ENCODE measurements at regions not wholly inside any gene's neighbourhood (a gene's known extent, or its start where the extent isn't known, plus 50 kb on each side); places are given as distances from the start of the nearest gene placed in this dataset.
A peak's percentile ranks its signal among the peaks of the same experiment; 100 is the strongest.
"Not testable (repeated sequence)": the region's sequence is repeated elsewhere in the genome, so short reads cannot be mapped to it uniquely, and the experiment has no call there.

DNA sequence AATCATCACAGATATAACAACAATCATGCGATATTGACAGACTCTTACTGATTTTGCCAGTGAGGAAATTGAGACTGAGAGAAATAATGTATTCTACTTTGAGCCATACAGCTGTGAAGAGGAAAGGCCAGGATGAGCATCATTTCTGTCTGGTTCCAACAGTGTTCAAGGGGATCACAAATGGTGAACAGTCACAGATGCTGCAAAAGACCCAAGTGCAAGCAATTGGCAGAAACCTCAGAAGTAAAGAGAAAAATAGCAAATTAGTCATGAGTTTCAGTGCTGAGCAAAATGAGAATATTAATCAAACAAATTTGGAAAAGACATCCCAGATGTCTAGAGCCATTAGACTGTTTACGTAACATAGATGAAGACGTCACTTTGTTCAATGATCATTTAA lies 114.1 kb downstream of the RAB38 start:
- DNase-seq (ENCODE audit: low spot score) = no peak

GRCh38 chr11:88059326-88059725 lies 115.9 kb downstream of the RAB38 start:
- DNase-seq (ENCODE audit: low spot score) = no peak

- DNase-seq (ENCODE audit: low spot score) = no peak
These were observed 123.8 kb downstream of the RAB38 start for GRCh38 chr11:88051396-88051795.

DNA sequence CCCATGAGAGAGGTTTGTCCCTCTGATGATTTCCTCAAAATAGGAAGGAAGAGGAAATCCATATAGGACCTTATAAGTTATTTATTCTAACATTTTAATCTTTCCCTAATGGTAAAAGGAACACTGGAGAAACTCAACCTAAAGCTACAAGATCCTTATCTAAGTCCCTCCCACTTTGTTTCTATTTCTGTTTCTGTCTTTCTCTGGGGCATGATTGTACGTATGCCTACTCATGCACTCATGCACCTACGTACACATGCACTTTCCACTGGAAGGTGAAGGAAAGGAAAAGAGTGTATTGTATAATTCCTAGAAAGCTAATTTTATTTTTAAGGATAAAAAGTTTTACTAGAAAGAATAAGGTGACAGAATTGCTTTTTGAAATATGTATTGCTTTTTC lies 125.0 kb downstream of the RAB38 start:
- no peak for DNase-seq (ENCODE audit: low spot score)

GRCh38 chr11:88045288-88045687 lies 130.0 kb downstream of the RAB38 start:
- not testable (repeated sequence) for DNase-seq (ENCODE audit: low spot score)

DNA sequence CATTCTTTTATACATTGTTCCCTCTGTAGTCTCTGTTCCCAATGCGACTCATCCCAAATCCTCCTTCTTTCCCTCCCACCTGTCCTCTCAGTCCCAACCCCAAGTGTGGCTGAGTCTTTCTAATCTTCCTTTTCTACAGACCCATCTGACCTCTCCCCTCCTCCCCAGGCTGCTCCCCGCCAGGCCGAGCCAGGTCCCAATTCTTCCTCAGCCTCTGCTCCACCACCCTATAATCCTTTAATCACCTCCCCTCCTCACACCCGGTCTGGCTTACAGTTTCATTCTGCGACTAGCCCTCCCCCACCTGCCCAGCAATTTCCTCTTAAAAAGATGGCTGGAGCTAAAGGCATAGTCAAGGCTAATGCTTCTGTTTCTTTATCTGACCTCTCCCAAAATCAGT lies 130.6 kb downstream of the RAB38 start:
- DNase-seq (ENCODE audit: low spot score) = not testable (repeated sequence)

- DNase-seq (ENCODE audit: low spot score) = no peak
These were observed 132.1 kb downstream of the RAB38 start for GRCh38 chr11:88043149-88043548.

GRCh38 chr11:88042647-88043046 lies 132.6 kb downstream of the RAB38 start:
- no peak for DNase-seq (ENCODE audit: low spot score)

DNA sequence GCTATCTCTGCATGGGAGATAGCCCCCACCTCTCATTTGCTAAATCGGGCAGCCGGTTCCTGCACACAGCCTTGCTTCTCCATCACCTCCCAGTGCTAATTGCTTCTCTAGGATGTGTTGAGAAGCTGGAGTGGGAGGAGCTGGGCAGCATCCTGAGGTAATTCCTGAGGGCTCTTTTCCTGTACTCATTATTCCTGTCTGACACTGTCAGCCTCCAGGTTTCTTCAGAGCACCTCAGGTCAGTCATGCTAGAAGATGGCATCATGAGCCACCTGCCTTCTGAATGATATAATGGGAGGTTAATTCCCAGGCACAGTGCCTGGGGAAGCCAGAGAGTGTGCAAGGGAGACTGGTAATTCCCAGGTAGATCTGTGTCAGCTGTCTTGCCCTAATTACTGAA lies 133.0 kb downstream of the RAB38 start:
- DNase-seq (ENCODE audit: low spot score) = no peak

DNA sequence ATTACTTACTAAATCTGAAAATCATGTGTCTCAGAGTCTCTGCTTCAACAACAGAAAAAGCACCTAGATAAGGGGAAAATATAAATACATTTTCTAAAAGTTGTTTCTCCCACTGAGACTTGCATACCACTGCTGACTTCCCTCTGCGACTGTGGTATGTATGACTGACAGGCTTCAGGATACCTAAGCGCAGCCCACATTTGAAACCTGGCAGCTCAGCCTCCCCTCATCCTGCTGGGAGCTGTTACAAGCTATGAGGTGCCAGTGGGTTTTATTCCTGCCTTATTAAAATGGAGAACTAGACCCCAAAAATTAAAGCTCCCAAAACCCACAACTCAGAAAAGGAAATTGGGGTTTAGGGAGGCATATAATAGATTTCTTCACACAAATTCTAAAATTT lies 133.6 kb downstream of the RAB38 start:
- no peak for DNase-seq (ENCODE audit: low spot score)

DNA sequence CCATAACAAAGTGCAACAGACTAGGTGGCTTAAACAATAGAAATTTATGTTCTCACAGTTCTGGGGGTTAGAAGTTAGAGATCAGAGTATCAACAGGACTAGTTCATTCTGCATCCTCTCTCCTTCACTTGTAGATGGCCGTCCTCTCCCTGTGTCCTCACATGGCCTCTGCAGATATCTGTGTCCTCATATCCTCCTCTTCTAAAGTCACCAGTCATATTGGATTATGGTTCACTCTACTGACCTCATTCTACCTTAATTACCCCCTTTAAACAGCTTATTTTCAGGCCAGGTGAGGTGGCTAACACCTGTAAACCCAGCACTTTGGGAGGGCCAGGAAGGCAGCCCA lies 135.1 kb downstream of the RAB38 start:
- DNase-seq (ENCODE audit: low spot score) = no peak

DNA sequence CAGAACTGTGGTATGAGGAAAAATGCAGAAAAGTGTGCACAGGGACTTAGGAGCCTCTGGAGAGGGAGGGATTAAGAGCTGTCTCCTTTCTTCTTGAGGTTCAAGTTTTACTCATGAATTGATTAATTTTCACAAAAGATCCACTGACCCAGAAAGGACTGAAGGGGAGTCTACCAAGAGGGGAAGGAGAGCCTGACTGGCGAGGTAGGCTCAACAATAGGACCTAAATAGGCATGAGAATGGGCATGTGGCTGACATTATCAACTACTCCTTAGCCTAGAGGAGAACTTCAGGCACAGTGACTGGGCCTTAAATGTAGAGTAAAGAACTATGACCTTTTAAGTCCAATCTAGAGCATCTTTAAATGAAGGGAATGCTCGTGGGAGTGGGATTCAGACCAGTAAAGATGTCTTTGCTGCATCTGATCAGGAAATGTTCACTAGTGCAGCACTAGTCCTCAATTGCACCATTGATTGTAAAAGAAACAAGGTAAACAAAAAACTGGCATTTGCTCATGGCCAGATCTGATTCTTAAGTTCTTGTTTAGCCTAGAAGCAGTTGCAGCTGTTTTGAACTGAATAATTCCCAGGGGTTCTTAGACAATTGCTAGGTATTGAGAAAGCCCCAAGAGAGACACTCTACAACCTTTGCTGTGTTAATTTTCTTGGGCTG lies 135.6 kb downstream of the RAB38 start:
- no peak for DNase-seq (ENCODE audit: low spot score)

DNA sequence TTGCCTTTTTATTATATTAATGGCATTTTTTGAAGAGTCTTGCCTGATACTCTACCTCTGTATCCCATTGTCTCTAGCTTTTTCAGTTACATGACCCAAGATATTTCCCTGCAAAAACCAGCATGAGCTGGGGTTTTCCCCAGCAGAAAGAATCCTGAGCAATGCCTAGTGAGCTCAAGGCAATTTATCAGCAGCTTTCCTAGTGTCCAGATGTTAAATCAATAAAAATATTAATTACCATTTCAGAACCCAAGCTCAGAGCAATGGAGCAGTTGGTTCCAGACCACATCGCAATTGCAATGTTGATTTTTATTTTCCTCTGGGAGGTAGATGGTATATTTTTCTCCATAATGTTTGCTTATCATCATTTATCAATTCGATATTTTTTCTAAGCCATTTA lies 137.2 kb downstream of the RAB38 start:
- no peak for DNase-seq (ENCODE audit: low spot score)

DNA sequence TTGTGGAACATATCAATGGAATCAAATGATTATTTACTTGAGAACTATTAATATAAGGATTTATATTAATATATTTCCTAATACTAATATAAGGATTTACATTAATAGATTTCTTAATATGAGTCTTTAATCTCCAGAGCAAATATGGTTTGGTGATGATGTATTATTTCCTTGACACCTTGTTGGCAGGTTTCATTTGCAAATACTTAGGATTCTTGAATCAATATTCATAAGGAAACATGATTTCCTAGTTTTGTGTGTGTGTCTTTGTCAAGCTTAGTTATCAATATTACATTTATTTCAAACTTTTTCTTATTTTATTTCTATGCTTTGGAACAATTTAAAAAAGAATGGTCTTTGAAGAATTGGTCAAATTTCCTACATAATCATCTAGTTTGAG lies 138.5 kb downstream of the RAB38 start:
- DNase-seq (ENCODE audit: low spot score) = no peak

DNA sequence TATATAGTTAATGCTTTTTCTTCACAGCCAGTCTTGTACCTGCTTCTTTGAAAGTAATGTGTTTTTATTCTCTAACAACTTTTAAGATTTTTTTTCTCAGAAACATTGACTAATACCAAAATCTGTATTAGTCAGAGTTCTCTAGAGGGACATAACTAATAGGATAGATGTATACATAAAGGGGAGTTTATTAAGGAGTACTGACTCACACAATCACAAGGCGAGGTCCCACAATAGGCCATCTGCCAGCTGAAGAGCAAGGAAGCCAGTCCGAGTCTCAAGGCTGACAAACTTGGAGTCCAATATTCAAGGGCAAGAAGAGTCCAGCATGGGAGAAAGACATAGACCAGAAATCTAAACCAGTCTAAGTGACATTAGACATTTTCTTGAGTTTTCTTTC lies 140.0 kb downstream of the RAB38 start:
- no peak for DNase-seq (ENCODE audit: low spot score)

DNA sequence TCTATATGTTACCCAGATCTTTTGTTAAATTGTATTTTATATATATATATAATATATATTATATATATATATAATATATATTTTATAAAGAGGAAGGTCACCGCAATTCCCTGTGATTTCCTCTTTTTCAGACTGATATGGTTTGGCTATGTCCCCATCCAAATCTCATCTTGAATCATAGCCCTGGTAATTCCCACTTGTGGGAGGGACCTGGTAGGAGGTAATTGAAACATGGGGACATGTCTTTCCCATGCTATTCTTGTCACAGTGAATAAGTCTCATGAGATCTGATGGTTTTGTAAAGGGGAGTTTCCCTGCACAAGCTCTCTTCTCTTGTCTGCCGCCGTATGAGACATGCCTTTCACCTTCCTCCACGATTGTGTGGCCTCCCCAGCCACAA lies 157.6 kb downstream of the RAB38 start:
- no peak for DNase-seq (ENCODE audit: low spot score)

GRCh38 chr11:88016392-88017170 lies 158.7 kb downstream of the RAB38 start:
- peak; percentile 77 for DNase-seq (ENCODE audit: low spot score)

DNA sequence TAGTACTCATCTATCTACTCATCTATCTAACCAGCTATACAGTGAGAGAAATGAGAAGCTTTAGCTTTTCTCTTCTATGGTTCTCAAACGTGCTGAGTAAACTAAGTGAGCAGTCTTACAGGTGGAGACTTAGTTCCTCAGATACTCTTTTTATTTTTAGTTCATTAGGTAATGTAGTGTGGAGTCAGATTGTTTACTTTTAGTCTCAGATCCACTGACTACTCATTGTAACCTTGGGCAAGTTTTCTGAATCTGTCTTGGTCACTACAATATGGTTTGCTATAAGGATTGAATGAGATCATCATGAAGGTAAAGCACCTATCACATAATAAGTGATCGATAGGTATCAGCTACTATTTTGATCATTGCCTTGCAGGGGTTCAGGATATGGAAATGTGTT lies 160.1 kb downstream of the RAB38 start:
- DNase-seq (ENCODE audit: low spot score) = no peak

GRCh38 chr11:88013508-88014065 lies 161.7 kb downstream of the RAB38 start:
- DNase-seq (ENCODE audit: low spot score) = no peak

DNA sequence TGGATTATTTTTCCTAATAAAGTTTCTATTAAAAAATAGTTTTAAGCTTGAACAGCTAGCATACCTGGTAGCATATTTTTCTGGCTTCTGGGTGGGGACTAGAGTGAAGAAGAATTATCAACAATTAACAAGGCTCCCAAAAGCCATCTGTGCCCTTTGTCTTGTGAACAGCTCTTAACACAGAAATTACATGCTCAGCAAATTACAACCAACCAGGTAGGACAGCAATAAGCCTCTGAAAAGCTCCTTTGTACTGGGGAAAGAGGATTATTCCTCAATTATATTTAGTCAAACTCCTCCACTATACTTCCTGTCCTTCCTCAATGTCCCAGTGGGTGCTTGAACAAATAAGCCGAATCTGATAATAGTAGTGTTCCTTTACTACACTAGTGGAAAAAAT lies 162.8 kb downstream of the RAB38 start:
- no peak for DNase-seq (ENCODE audit: low spot score)

- DNase-seq (ENCODE audit: low spot score) = no peak
These were observed 199.2 kb downstream of the RAB38 start for GRCh38 chr11:87976009-87976408.

GRCh38 chr11:87974797-87975196 lies 200.4 kb downstream of the RAB38 start:
- no peak for DNase-seq (ENCODE audit: low spot score)

DNA sequence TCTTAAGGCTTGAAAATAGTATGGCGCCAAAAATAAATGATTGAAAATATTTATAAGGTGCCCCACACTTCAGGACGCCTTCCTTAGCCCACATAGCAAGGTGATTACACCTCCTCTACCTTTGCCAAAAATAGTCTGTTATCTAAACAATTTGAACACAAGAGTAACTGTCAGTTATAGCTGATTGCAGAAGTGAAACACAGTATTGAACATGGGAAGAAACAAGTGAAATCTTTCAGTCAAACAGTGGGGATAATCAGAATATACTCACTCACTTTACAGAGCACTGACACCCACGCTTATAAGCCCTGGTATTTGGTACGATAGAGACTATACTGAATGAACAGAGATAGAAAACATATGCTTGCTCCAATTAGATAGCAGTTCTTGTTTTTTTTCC lies 203.1 kb downstream of the RAB38 start:
- no peak for DNase-seq (ENCODE audit: low spot score)

DNA sequence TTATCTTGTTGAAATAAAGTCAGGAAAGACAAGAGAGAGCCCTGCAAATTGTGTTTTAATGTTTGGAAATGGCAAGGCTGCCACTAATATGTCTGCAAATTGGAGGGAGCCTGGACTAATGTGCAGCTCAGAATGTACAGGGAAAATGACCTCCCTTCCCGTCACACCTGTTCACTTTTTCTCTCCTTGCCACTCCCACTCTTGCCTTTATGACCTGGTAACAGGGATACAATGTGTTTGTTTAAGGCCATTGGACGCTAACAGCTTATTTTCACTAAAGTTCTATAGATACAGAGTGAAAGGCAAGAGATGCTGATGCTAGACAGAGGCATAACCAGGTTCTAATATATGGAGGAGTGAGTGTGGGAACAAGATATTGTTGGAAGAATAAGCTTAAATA lies 203.9 kb downstream of the RAB38 start:
- no peak for DNase-seq (ENCODE audit: low spot score)
